ENCODE measurements at regions not wholly inside any gene's neighbourhood (a gene's known extent, or its start where the extent isn't known, plus 50 kb on each side); places are given as distances from the start of the nearest gene placed in this dataset.

DNA sequence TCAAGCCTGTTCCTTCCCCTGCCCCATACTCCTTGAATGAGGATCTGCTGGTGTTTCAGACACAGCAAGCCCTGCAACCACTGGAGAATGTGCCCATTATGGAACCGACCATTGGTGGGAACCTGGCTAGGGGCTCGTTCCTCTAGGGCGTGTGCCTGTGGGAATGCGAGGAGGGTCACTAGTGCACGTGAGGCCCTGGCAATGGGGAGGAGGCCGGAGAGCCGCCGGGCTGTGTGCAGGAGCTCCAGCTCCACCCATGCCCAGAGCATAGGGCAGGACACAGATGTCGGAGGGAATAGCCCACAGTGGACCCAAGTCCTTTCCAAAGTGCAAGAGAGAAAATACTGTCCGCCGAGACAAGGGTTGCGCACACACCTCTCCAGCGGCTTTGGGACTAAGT lies 99.3 kb downstream of the ERMARD start:
- TF ChIP-seq CTCF (IDR thresholded peaks at IDR 0.05) = no peak
- no peak for TF ChIP-seq EP300 (IDR thresholded peaks at IDR 0.05)

All from upper lobe of left lung (tissue), 4 donors.